ENCODE measurements at regions not wholly inside any gene's neighbourhood (a gene's known extent, or its start where the extent isn't known, plus 50 kb on each side); places are given as distances from the start of the nearest gene placed in this dataset.
"Not testable (repeated sequence)": the region's sequence is repeated elsewhere in the genome, so short reads cannot be mapped to it uniquely, and the experiment has no call there.

- peak in 1 of 3 donors; percentile 27 for DNase-seq
Observed at GRCh38 chr17:13864521-13864920, 204.8 kb upstream of the COX10 start.

- DNase-seq = no peak
Observed at GRCh38 chr17:13865650-13866049, 203.7 kb upstream of the COX10 start.

- no peak for DNase-seq
Observed at GRCh38 chr17:13869331-13869940, 199.9 kb upstream of the COX10 start.

GRCh38 chr17:13871261-13871660, 198.0 kb upstream of the COX10 start:
- DNase-seq = no peak

GRCh38 chr17:13874134-13874533, 195.2 kb upstream of the COX10 start:
- DNase-seq = no peak

- DNase-seq = no peak
Observed at GRCh38 chr17:13874817-13875216, 194.5 kb upstream of the COX10 start.

- no peak for DNase-seq
Observed at GRCh38 chr17:13879961-13880466, 189.3 kb upstream of the COX10 start.

- no peak for DNase-seq
Observed at GRCh38 chr17:13883659-13884058, 185.6 kb upstream of the COX10 start.

GRCh38 chr17:13884347-13884746, 185.0 kb upstream of the COX10 start:
- DNase-seq = no peak

- DNase-seq = no peak
Observed at GRCh38 chr17:13885550-13885949, 183.8 kb upstream of the COX10 start.

- no peak for DNase-seq
Observed at GRCh38 chr17:13885953-13886889, 183.1 kb upstream of the COX10 start.

- DNase-seq = peak; percentile 14 to 48 (median 27)
Observed at GRCh38 chr17:13888056-13888609, 181.2 kb upstream of the COX10 start.

- not testable (repeated sequence) for DNase-seq
Observed at GRCh38 chr17:13908971-13909370, 160.3 kb upstream of the COX10 start.

GRCh38 chr17:13909901-13910519, 159.3 kb upstream of the COX10 start:
- DNase-seq = no peak

GRCh38 chr17:13917634-13918033, 151.7 kb upstream of the COX10 start:
- no peak for DNase-seq

- DNase-seq = no peak
Observed at GRCh38 chr17:13918247-13918646, 151.1 kb upstream of the COX10 start.

- DNase-seq = no peak
Observed at GRCh38 chr17:13919818-13920217, 149.5 kb upstream of the COX10 start.

- no peak for DNase-seq
Observed at GRCh38 chr17:13920413-13920812, 148.9 kb upstream of the COX10 start.

- DNase-seq = no peak
Observed at GRCh38 chr17:13921841-13922776, 147.2 kb upstream of the COX10 start.

GRCh38 chr17:13922885-13923284, 146.4 kb upstream of the COX10 start:
- no peak for DNase-seq

GRCh38 chr17:13925579-13925978, 143.7 kb upstream of the COX10 start:
- DNase-seq = no peak

Measured in muscle of back (tissue), 3 donors.